ENCODE measurements at regions not wholly inside any gene's neighbourhood (a gene's known extent, or its start where the extent isn't known, plus 50 kb on each side); places are given as distances from the start of the nearest gene placed in this dataset.

- TF ChIP-seq RXRA (IDR thresholded peaks at IDR 0.05) = no peak
- no peak for TF ChIP-seq ZBTB33 (IDR thresholded peaks at IDR 0.05)
- no peak for TF ChIP-seq HNF4G (IDR thresholded peaks at IDR 0.05)
- no peak for TF ChIP-seq YY1 (IDR thresholded peaks at IDR 0.05)
Measured at GRCh38 chr2:117271631-117272030, 542.9 kb upstream of the DDX18 start (continued).

- no peak for DNase-seq (ENCODE audit: low spot score)
- H3K4me1 ChIP-seq (ENCODE audit: control insufficient read depth in 4 of 4, insufficient read depth in 4 of 4, low read length in 3 of 4) = no peaks in the 10 kb centered on the region
- no peaks in the 10 kb centered on the region for H3K27me3 ChIP-seq (ENCODE audit: control insufficient read depth in 4 of 4, insufficient read depth in 4 of 4, low read length in 3 of 4)
- H3K9me3 ChIP-seq (ENCODE audit: control insufficient read depth in 4 of 4, low read length in 3 of 4) = peaks cover 0 to 10% (median 0%) of the 10 kb centered on the region in 4 donors
- H3K36me3 ChIP-seq (ENCODE audit: control insufficient read depth in 4 of 4, insufficient read depth in 3 of 4, low read depth in 1 of 4, low read length in 3 of 4) = no peaks in the 10 kb centered on the region
- WGBS = 58% methylated on average over 6 of the region's 6 CpGs
- no peak overlapping the region for H3K4me3 ChIP-seq (ENCODE audit: low read depth in 1 of 3, low read length in 3 of 3)
- H3K9ac ChIP-seq (ENCODE audit: low read depth in 1 of 2, low read length in 2 of 2) = no peak overlapping the region
- TF ChIP-seq ZBTB33 (IDR thresholded peaks at IDR 0.05) = no peak
- TF ChIP-seq GABPA (IDR thresholded peaks at IDR 0.05 in 1 of 2, conservative IDR thresholded peaks at IDR 0.05 in 1 of 2) = no peak
- no peak for TF ChIP-seq CTCF (IDR thresholded peaks at IDR 0.05; ENCODE audit: low read depth, low read length, missing input control)
- no peak for TF ChIP-seq FOXA1 (IDR thresholded peaks at IDR 0.05)
- TF ChIP-seq HNF4G (IDR thresholded peaks at IDR 0.05) = no peak
- H3K27ac ChIP-seq (ENCODE audit: low read depth in 1 of 2, low read length in 2 of 2) = no peak overlapping the region
Measured at GRCh38 chr2:117273009-117273671, 541.4 kb upstream of the DDX18 start.

- no peak overlapping the region for H3K27ac ChIP-seq (ENCODE audit: low read depth in 1 of 2, low read length in 2 of 2)
- no peak for DNase-seq (ENCODE audit: low spot score)
- 89% methylated on average over 1 of the region's 1 CpG for WGBS
- no peak overlapping the region for H3K4me3 ChIP-seq (ENCODE audit: low read depth in 1 of 3, low read length in 3 of 3)
- no peaks in the 10 kb centered on the region for H3K9me3 ChIP-seq (ENCODE audit: control insufficient read depth in 4 of 4, low read length in 3 of 4)
- no peak overlapping the region for H3K9ac ChIP-seq (ENCODE audit: low read depth in 1 of 2, low read length in 2 of 2)
- no peaks in the 10 kb centered on the region for H3K36me3 ChIP-seq (ENCODE audit: control insufficient read depth in 4 of 4, insufficient read depth in 3 of 4, low read depth in 1 of 4, low read length in 3 of 4)
- no peaks in the 10 kb centered on the region for H3K4me1 ChIP-seq (ENCODE audit: control insufficient read depth in 4 of 4, insufficient read depth in 4 of 4, low read length in 3 of 4)
- H3K27me3 ChIP-seq (ENCODE audit: control insufficient read depth in 4 of 4, insufficient read depth in 4 of 4, low read length in 3 of 4) = no peaks in the 10 kb centered on the region
- TF ChIP-seq EGR1 (IDR thresholded peaks at IDR 0.05; ENCODE audit: low read depth in 2 of 2) (no peak), JUND (IDR thresholded peaks at IDR 0.05) (no peak), HNF4G (IDR thresholded peaks at IDR 0.05) (no peak), HNF4A (conservative IDR thresholded peaks at IDR 0.05) (no peak), ZBTB33 (IDR thresholded peaks at IDR 0.05) (no peak), SP1 (IDR thresholded peaks at IDR 0.05) (no peak), REST (IDR thresholded peaks at IDR 0.05) (no peak), ATF3 (IDR thresholded peaks at IDR 0.05) (no peak), FOXA1 (IDR thresholded peaks at IDR 0.05) (no peak), RAD21 (IDR thresholded peaks at IDR 0.05) (no peak), NR2F2 (IDR thresholded peaks at IDR 0.05) (no peak), YY1 (IDR thresholded peaks at IDR 0.05) (no peak), MAX (IDR thresholded peaks at IDR 0.05) (no peak), RXRA (IDR thresholded peaks at IDR 0.05) (no peak)
Measured at GRCh38 chr2:117293012-117293411, 521.5 kb upstream of the DDX18 start.

Data from liver (tissue), 8 donors.